NCI-H1417 treated with DMSO at 0.1 percent for 48 hours (cell line): ENCODE measurements at regions not wholly inside any gene's neighbourhood (a gene's known extent, or its start where the extent isn't known, plus 50 kb on each side); places are given as distances from the start of the nearest gene placed in this dataset.

ENCODE experiments used
- DNase-seq: peaks from one replicate; lab custom pipeline; 2025; lab: John Stamatoyannopoulos, UW

GRCh38 chr1:87224201-87224600 is 104.5 kb upstream of the LMO4 start:
- DNase-seq, result no peak

- no peak for DNase-seq
Measured at GRCh38 chr1:87225171-87225570, 103.5 kb upstream of the LMO4 start.

DNA sequence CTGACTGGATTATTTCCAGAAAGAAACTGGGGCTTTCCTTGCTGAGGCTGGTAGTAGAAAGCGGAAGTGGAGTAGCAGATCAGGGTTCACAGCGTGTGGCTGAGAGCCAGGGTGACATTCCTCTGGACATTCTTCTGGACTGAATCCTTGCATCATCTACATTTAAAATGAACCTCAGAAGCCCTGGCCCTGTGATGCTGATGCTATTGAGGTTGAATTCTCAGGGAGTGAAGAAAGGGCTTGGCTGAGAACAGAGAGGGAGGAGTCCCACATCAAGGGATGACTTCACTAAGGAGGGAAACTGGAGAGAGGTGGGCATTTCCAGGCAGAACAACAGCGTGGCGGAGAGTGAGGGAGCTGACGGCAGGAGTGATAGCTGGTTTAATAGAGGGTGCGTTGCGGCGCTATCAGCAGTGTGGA is 102.3 kb upstream of the LMO4 start:
- DNase-seq, result no peak

DNA sequence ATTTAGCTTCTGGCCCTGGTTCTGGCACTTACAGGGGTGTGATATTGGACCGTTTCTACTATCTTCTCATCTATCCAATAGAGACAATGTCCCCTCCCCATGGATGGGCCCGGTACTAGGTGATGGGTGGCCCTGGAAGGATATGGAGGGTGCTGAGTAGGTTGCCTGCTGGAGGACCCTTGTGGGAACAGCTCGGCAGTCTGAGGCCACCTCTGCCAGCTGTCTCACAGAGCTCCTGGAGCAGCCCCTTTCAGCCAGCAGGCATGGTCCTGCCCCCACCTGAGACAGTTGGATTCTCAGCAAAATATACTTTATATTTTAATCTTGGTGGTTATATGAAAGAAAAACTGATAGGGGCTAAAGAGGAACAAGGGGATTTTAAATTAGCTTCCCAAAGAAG is 101.0 kb upstream of the LMO4 start:
- no peak for DNase-seq

GRCh38 chr1:87230501-87230900 is 98.2 kb upstream of the LMO4 start:
- DNase-seq, result no peak

DNA sequence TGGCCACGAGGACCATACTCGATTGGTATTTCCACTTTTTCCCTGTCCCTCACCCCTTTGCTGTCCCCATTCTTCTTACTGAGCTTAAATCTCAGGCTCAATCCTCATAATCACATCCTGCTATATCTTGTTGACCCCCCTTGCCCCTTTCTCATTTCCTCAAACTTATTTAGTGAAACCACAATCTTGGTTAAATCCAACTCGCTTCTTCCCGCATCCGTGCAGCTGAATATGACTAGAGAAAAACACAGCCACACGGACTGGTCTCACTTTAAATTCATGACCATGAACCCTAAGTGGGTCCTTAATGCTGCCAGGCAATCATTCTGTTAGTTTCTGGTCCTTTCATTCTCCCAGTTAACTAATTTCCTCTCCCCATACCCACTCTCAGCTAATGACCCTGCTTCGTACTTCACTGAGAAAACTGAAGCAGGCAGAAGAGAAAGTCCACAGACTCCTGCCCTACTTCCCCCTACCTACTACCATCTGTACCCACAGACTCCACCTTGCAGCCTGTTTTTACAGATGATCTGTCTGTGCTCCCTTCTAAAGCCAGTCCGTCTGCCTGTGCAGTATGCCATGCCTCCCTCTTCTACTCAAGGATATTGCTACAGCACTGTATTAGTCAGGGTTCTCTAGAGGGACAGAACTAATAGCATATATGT is 96.8 kb upstream of the LMO4 start:
- DNase-seq, result no peak

DNA sequence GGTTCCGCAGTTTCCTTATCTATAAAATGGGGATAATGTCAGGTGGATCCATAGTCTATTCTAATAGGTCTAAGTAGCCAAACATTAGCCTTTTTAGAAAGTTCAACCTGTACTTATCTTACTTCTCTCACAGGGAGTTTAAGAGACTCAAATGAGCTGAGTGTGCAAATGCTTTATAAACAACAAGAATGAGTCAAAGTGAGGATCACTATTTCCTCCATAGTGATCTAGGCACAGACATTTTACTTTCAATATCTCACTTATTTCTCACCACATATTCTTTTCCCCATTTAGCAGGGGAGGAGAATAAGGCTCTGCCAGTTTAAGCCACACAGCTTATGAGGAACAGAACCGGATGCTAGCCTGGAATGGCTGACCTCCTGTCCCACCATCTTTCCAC is 92.1 kb upstream of the LMO4 start:
- no peak for DNase-seq

DNA sequence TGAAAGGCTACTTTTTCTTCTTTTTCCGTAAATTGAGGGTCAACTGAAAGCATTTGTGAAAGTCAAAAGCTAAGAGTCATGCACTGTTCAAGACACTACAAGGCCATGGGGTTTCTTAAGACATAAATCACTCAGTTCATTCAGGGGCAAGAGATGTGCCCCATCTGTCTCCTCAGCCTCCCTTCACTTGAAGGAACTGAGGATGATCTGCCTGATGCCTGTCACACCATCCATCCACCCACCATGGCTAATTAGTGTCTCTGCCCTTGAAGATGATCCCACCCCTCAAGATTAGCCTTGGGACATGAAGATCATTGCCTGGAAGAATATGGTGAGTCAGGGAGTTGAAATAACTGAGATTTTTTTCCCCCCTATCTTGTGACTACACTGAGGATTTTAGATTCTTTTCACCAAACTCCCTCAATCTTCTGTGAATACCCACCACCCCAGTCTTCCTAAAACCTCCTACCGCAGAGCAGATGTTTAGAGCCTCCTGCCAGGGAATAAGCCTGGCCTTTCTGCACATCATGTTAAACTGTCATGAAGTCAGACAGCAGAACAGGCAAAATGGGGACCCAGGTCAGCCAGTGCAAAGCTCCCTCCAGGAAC is 88.6 kb upstream of the LMO4 start:
- DNase-seq, result no peak

DNA sequence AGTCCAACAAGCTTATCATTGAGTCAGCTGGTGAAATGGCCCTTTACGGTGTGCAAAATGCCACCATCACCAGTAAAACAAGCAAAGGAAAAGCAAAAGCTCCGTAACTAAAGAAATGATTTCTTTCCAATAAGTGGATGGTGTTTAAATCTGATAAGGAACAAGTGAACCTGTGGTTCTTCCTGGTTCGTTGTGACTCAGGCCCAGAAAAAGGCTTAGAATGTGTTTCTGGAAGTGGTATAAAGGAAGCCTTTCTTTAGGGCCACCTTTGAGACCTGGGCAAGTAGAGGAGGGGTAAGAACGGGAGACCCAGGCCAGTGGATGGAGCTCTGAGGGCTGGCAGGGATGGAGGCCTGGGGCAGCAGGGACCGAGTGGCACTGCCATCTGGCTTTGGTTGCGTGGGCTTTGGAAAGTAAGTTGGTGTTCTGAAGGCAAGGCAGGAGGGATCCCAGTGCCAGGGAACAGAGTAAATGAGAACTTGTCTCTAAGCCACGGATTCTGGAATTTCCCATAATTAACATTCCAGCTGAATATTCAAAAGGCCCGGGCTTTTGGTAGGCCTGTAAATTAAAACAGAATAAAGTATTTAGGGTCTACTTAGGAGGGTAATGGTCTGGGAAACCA is 87.9 kb upstream of the LMO4 start:
- DNase-seq, result no peak

DNA sequence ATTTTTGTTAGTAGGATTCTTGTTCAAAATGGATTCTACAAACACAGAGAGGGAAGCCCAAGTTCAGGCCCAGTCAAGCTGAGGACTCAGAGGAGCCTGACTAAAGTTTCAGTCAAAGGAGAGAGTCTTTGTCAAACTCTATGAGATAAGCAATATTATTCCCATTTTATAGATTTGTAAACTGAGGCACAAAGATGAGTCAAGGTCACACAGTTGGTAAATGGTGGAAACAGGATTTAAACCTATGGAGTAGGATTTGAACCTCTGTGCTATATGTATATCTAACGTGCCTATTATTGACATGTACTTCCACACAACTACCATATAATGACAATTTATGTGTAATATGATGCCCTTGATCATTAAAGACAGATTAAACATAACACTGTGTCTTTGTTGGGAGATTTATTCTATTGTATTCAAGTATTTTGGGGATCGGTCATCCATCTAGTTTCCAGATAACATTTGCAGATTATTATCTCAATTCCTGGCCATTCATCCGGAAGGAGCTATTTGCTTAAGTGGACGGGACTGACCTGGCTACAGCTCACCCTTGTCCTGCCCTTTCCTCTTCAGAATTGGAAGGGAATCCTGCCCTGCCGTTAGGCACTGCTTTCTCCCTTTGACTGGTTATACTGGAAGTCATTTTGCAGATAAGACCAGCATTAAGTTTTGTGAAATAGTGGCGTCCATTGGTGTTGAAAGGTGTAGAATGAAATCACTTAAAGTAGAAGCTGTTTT is 86.1 kb upstream of the LMO4 start:
- DNase-seq, result no peak

DNA sequence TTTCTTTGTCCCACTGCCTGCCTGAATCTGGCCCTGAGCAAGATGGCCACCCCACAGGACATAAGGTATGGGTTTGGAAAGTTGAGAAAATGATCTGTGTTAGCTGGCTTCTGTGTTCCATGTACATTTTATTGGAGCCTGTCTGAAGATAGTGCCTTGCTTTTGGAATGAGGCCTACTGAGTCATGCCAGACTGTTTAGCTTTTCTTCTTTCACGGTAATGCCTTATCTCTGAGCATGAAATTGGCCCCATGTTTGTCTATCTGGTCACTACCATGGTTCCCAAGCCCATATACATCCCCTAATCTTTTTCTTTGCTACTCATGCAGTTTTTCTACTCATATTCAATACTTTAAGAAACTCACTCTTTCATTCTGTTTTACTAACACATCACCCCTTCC is 85.1 kb upstream of the LMO4 start:
- DNase-seq, result no peak

DNA sequence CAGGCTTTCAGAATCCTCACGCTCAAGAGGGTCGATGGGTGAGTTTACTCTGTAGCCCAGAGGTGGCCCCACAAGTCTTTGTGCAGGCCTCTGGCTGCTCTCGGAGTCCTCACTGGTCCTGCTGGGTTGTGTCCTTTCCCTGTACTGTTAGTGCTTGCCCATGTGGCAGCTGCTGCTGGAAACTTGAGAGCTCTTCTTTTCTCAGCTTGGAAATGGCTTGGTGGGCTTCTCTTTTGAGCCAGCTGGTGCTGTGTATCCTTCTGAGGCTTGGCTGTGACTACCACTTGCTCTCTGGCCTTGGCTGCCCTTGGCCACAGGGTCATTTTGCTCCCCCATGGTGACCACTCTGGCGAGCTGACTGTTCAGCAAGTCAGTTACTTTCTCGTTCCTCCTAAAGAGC is 82.2 kb upstream of the LMO4 start:
- no peak for DNase-seq

DNA sequence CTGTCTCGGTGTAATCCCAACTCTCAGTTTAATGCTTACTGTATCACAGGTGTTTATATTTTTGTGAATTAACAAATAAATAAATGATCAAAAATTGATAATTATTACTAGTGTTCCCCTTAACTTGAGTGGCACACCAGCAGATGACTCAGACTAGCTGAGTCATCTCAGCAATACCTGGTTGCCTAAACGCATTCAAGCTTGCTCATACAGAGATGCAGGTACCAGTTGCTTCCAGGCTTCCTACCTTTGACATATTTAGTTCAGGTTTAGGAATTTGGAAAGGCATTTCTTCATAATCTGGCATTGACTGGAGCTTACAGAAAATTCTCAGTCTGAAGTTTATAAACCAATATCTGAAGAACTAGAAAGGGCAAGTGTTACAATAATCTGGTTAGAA is 78.9 kb upstream of the LMO4 start:
- no peak for DNase-seq

DNA sequence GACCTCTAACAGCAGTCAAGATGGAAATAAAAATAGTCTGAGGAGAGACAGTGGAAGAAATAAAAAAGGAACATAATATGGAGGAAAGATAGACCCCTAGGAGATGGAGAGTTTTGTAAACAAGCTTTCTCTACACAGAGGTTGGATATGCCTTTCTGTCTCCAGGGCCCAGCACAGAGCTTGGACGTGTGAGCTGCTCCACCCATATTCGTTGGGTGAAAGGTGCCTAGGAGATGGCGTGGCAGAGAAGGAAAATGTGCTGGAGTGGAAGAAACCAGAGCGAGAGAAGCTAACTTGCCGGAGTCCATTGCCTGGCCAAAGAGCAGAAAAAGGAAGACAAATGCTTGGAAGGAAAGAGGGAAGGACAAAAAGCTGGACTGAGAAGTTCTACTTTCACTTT is 78.3 kb upstream of the LMO4 start:
- DNase-seq, result no peak

GRCh38 chr1:87252406-87252805 is 76.3 kb upstream of the LMO4 start:
- no peak for DNase-seq

DNA sequence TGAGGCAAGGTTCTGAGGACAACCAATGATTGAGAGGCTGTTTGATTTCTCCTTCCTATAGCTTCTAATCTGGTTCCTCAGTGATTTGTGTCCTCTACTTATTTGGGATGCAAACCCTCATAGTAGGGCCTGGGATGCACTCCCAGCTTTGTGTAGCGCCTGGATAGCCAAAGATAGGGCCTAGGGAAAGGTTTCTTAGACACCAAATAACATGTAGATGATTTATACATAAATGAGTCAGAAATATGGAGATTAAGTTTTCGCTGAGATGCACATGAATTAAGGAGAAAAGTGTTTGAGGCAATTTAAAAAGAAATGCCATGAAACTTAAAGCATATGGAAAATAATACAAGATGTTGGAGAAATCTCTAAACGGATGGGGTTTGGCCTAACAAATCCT is 66.0 kb upstream of the LMO4 start:
- DNase-seq, result no peak

DNA sequence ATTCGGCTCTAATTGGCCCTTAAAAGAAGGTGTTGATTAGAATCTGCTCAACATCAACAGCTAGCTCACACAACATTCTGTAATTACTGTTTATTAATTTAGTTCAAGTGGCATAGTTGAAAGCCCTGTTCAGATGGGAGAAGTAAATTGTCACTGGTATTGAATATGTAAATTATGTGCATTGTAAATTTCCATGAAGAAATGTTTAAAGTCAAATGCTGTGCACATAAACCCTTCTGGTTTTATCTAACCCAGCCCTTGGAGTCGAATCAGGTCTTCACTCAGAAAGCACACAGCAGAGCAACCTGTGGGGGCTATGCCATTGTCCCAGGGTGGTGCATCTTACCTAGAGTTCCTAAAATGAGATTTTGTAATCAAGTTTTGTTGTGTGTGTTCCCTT is 65.4 kb upstream of the LMO4 start:
- DNase-seq, result no peak

GRCh38 chr1:87263785-87264184 is 64.9 kb upstream of the LMO4 start:
- DNase-seq, result no peak

GRCh38 chr1:87264976-87265375 is 63.7 kb upstream of the LMO4 start:
- DNase-seq, result no peak

DNA sequence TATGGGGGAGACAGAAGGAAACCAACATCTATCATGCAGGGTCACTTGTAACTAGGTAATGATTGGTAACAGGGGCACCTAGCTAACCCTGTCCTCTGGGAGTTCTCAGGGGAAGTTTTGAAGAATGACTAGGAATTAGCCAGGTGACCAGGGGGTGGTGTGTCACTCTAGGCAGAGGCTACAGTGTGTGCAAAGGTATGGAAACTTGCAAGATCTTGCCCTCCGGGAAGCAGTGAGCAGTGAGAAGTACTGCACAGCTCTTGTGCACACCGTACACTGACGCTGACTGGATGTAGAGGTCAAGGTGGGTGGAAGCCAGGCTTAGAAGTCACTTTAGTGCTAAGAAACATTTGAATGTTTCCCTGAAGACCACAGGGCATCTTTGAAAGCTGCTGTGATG is 62.9 kb upstream of the LMO4 start:
- no peak for DNase-seq

GRCh38 chr1:87268111-87268510 is 60.6 kb upstream of the LMO4 start:
- no peak for DNase-seq

GRCh38 chr1:87269921-87270320 is 58.8 kb upstream of the LMO4 start:
- no peak for DNase-seq

- DNase-seq, result no peak
Measured at GRCh38 chr1:87273291-87273690, 55.4 kb upstream of the LMO4 start.
